ENCODE measurements at regions not wholly inside any gene's neighbourhood (a gene's known extent, or its start where the extent isn't known, plus 50 kb on each side); places are given as distances from the start of the nearest gene placed in this dataset.
"Not testable (repeated sequence)": the region's sequence is repeated elsewhere in the genome, so short reads cannot be mapped to it uniquely, and the experiment has no call there.

DNA sequence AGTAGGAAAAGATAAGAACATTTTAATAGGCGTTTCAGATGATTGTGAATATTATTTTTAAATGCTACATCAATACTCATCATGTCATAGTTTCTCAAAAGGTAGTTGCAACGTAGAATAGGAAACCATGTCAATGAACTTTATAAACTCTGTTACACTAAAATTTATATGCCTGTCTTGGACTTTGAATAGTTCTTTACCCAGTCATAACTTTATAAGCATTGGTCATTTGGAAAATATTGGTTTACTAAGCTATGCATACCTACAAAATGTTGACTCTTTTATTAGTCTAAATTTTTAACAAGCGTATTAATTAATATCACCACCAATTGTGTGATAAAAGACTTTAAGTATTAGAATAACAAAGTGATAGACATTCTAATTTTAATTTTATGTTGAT lies 293.5 kb downstream of the CGGBP1 start:
- no peaks in the 10 kb centered on the region for H3K4me1 ChIP-seq
- TF ChIP-seq, protein P1, sequence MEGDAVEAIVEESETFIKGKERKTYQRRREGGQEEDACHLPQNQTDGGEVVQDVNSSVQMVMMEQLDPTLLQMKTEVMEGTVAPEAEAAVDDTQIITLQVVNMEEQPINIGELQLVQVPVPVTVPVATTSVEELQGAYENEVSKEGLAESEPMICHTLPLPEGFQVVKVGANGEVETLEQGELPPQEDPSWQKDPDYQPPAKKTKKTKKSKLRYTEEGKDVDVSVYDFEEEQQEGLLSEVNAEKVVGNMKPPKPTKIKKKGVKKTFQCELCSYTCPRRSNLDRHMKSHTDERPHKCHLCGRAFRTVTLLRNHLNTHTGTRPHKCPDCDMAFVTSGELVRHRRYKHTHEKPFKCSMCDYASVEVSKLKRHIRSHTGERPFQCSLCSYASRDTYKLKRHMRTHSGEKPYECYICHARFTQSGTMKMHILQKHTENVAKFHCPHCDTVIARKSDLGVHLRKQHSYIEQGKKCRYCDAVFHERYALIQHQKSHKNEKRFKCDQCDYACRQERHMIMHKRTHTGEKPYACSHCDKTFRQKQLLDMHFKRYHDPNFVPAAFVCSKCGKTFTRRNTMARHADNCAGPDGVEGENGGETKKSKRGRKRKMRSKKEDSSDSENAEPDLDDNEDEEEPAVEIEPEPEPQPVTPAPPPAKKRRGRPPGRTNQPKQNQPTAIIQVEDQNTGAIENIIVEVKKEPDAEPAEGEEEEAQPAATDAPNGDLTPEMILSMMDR (IDR thresholded peaks at IDR 0.05) = no peak
- no peak overlapping the region for H3K27ac ChIP-seq
- H3K9me3 ChIP-seq = no peaks in the 10 kb centered on the region
- DNase-seq (no peak), ATAC-seq (no peak)
- H3K36me3 ChIP-seq = no peaks in the 10 kb centered on the region
- no peak overlapping the region for H3K4me3 ChIP-seq
- intact Hi-C loops (cut with DNase I) = no loop called here
- H3K27me3 ChIP-seq = no peaks in the 10 kb centered on the region

GRCh38 chr3:87761795-87762194 lies 297.0 kb downstream of the CGGBP1 start:
- no peak for DNase-seq
- Histone ChIP-seq H3K4me3 (no peak overlapping the region), H3K9me3 (no peaks in the 10 kb centered on the region), H3K36me3 (no peaks in the 10 kb centered on the region), H3K4me1 (no peaks in the 10 kb centered on the region), H3K27ac (no peak overlapping the region), H3K27me3 (no peaks in the 10 kb centered on the region)
- intact Hi-C loops (cut with DNase I) = no loop called here
- ATAC-seq = no peak
- TF ChIP-seq, protein P1 (IDR thresholded peaks at IDR 0.05) = no peak

DNA sequence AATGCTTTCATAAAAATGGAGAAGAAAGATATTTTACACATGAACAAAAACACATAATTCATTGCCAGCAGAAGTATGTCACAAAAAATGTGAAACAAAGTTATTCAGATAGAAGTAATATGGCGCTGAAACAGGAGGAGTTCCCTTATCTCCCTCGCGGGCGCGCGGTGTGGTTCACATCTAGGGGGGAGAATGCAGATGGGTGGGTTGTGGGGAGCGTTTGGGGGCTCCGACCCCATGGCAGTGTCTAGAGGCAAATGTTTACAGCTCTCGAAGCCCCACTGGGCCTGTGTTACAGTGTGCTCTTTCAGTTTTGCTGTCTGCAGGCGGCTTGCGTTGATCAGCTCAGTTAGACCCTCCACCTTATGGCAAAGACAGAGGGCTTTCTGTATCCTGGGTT lies 297.5 kb downstream of the CGGBP1 start:
- intact Hi-C loops (cut with DNase I) = no loop called here
- ATAC-seq (no peak), DNase-seq (no peak)
- TF ChIP-seq, protein P1 (IDR thresholded peaks at IDR 0.05) = no peak
- H3K27ac ChIP-seq = no peak overlapping the region
- no peaks in the 10 kb centered on the region for H3K4me1 ChIP-seq
- no peaks in the 10 kb centered on the region for H3K27me3 ChIP-seq
- no peaks in the 10 kb centered on the region for H3K9me3 ChIP-seq
- no peaks in the 10 kb centered on the region for H3K36me3 ChIP-seq
- no peak overlapping the region for H3K4me3 ChIP-seq

DNA sequence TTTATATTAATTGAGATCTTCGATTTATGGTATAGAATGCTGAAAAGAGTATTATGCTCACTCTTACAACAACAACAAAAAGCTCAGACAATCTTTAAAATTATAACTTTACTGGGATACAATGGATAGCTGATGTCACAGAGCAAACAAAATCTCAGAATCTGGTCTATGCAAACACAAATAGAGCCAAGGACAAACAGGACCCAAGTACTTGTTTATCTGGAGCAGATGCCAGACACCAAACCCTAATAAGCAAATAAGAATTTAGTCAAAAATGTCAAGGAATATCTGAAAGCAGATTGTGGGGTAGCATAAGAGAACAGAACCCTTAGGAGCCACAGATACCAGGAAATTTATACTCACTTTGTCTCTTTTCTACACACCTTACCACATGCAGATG lies 302.2 kb downstream of the CGGBP1 start:
- H3K4me1 ChIP-seq = no peaks in the 10 kb centered on the region
- TF ChIP-seq, protein P1 (IDR thresholded peaks at IDR 0.05) = no peak
- no peaks in the 10 kb centered on the region for H3K9me3 ChIP-seq
- intact Hi-C loops (cut with DNase I) = no loop called here
- no peak overlapping the region for H3K4me3 ChIP-seq
- DNase-seq (no peak), ATAC-seq (no peak)
- H3K36me3 ChIP-seq = no peaks in the 10 kb centered on the region
- H3K27me3 ChIP-seq = no peaks in the 10 kb centered on the region
- no peak overlapping the region for H3K27ac ChIP-seq

GRCh38 chr3:87755852-87756251 lies 303.0 kb downstream of the CGGBP1 start:
- no peaks in the 10 kb centered on the region for H3K9me3 ChIP-seq
- H3K4me3 ChIP-seq = no peak overlapping the region
- H3K27ac ChIP-seq = no peak overlapping the region
- H3K27me3 ChIP-seq = no peaks in the 10 kb centered on the region
- TF ChIP-seq, protein P1 (IDR thresholded peaks at IDR 0.05) = no peak
- ATAC-seq (no peak), DNase-seq (no peak)
- H3K4me1 ChIP-seq = no peaks in the 10 kb centered on the region
- intact Hi-C loops (cut with DNase I) = no loop called here
- no peaks in the 10 kb centered on the region for H3K36me3 ChIP-seq

DNA sequence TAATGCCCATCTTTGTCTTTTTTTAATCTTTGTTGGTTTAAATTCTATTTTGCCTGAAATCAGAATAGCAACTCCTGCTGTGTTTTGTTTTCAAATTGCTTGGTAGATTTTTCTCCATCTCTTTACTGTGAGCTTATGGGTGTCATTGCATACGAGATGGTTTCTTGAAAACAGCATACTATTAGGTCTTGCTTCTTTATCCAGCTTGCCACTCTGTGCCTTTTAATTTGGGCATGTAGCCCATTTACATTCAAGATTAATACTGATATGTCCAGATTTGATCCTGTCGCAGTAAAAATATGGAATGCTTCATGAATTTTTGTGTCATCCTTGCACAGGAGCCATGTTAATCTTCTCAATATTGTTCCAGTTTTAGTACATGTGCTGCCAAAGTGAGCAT lies 316.6 kb downstream of the CGGBP1 start:
- Histone ChIP-seq H3K27ac (no peak overlapping the region), H3K4me1 (no peaks in the 10 kb centered on the region)

DNA sequence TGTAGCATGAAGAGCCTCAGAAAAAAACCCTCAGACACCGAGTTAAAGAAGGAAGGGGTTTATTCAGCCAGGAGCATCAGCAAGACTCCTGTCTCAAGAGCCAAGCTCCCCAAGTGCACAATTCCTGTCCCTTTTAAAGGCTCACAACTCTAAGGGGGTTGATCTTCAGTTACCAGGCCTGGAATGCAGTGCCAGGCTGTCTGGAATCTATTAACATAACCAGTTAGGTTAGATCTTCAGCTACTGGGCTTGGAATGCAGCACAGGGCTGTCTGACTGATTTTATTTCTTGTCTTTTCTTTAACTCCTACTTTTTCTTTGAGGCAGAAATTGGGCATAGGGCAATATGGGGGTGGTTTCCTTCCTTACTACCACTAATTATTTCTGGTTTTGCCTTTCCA lies 317.9 kb downstream of the CGGBP1 start:
- H3K36me3 ChIP-seq; H3K27ac ChIP-seq; intact Hi-C loops (cut with DNase I); H3K9me3 ChIP-seq; H3K4me1 ChIP-seq; DNase-seq; ATAC-seq; H3K27me3 ChIP-seq; H3K4me3 ChIP-seq: not testable (repeated sequence)

More for the DNA sequence above, 316.6 kb downstream of the CGGBP1 start:
- TF ChIP-seq, protein P1 (IDR thresholded peaks at IDR 0.05) = no peak
- Histone ChIP-seq H3K27me3 (no peaks in the 10 kb centered on the region), H3K36me3 (no peaks in the 10 kb centered on the region), H3K9me3 (peaks cover 9% of the 10 kb centered on the region), H3K4me3 (no peak overlapping the region)
- ATAC-seq (no peak), DNase-seq (no peak)
- intact Hi-C loops (cut with DNase I) = no loop called here

DNA sequence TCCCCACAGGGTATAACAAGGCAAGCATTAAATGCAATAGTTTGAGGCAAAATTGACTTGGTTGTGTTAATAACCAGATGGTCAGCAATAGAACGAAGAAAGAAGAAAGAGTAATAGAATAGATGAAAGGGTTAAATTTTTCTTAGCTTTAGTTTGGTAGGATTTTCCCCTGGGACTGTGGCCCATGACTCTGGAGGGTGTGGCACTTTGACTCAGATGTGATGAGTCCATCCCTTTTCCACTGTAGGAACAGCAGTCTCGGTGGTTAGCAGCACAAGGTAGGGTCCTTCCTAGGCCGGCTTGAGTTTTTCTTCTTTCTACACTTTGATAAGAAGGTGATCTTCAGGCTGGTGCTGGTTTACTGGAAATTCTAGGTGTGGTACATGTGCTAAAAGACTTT lies 321.0 kb downstream of the CGGBP1 start:
- H3K4me1 ChIP-seq; H3K27ac ChIP-seq; H3K27me3 ChIP-seq; H3K36me3 ChIP-seq; H3K4me3 ChIP-seq; DNase-seq; ATAC-seq; H3K9me3 ChIP-seq; intact Hi-C loops (cut with DNase I): not testable (repeated sequence)

Measured in upper lobe of right lung (tissue), 1 donor.